ENCODE measurements at regions not wholly inside any gene's neighbourhood (a gene's known extent, or its start where the extent isn't known, plus 50 kb on each side); places are given as distances from the start of the nearest gene placed in this dataset.
A peak's percentile ranks its signal among the peaks of the same experiment; 100 is the strongest.

- ATAC-seq (no peak), DNase-seq (no peak)
- no peak overlapping the region for H3K27ac ChIP-seq
- no peaks in the 10 kb centered on the region for H3K27me3 ChIP-seq
- no peaks in the 10 kb centered on the region for H3K36me3 ChIP-seq
- H3K4me3 ChIP-seq, result no peak overlapping the region
- H3K4me1 ChIP-seq, result no peaks in the 10 kb centered on the region
- H3K9me3 ChIP-seq, result no peaks in the 10 kb centered on the region
- intact Hi-C loops (cut with DNase I), result no loop called here
- TF ChIP-seq CTCF (IDR thresholded peaks at IDR 0.05), result no peak
These were observed 126.2 kb downstream of the SEC61B start for GRCh38 chr9:99348289-99348688.

- Histone ChIP-seq H3K27me3 (no peaks in the 10 kb centered on the region), H3K4me3 (no peak overlapping the region), H3K36me3 (no peaks in the 10 kb centered on the region), H3K27ac (no peak overlapping the region), H3K9me3 (no peaks in the 10 kb centered on the region), H3K4me1 (peaks cover 0 to 3% of the 10 kb centered on the region in 2 donors)
- DNase-seq (no peak), ATAC-seq (no peak)
- intact Hi-C loops (cut with DNase I), result no loop called here
- no peak for TF ChIP-seq CTCF (IDR thresholded peaks at IDR 0.05)
These were observed 127.8 kb downstream of the SEC61B start for GRCh38 chr9:99349870-99350269.

GRCh38 chr9:99350461-99350860, 128.4 kb downstream of the SEC61B start:
- Histone ChIP-seq H3K27ac (no peak overlapping the region), H3K4me1 (peaks cover 0 to 3% of the 10 kb centered on the region in 2 donors), H3K4me3 (no peak overlapping the region), H3K36me3 (no peaks in the 10 kb centered on the region), H3K9me3 (no peaks in the 10 kb centered on the region), H3K27me3 (no peaks in the 10 kb centered on the region)
- intact Hi-C loops (cut with DNase I), result no loop called here
- TF ChIP-seq CTCF (IDR thresholded peaks at IDR 0.05), result no peak
- DNase-seq (no peak), ATAC-seq (no peak)

- no peak overlapping the region for H3K4me3 ChIP-seq
- H3K27me3 ChIP-seq, result no peaks in the 10 kb centered on the region
- H3K27ac ChIP-seq, result no peak overlapping the region
- TF ChIP-seq CTCF (IDR thresholded peaks at IDR 0.05), result no peak
- peaks cover 0 to 3% of the 10 kb centered on the region in 2 donors for H3K4me1 ChIP-seq
- ATAC-seq, result no peak
- intact Hi-C loops (cut with DNase I), result no loop called here
- H3K9me3 ChIP-seq, result no peaks in the 10 kb centered on the region
- no peaks in the 10 kb centered on the region for H3K36me3 ChIP-seq
- DNase-seq, result no peak
These were observed 129.6 kb downstream of the SEC61B start for GRCh38 chr9:99351647-99352046.

GRCh38 chr9:99352826-99353225, 130.7 kb downstream of the SEC61B start:
- Histone ChIP-seq H3K27ac (peak overlapping the region; percentile 50 to 79), H3K4me3 (no peak overlapping the region), H3K4me1 (peaks cover 0 to 3% of the 10 kb centered on the region in 2 donors), H3K9me3 (no peaks in the 10 kb centered on the region), H3K27me3 (no peaks in the 10 kb centered on the region), H3K36me3 (no peaks in the 10 kb centered on the region)
- intact Hi-C loops (cut with DNase I), result no loop called here
- peak; percentile 30 for ATAC-seq
- TF ChIP-seq CTCF (IDR thresholded peaks at IDR 0.05), result no peak
- DNase-seq, result no peak

Data from left lung (tissue), 4 donors.